GM18508 (cell line): ENCODE measurements at regions not wholly inside any gene's neighbourhood (a gene's known extent, or its start where the extent isn't known, plus 50 kb on each side); places are given as distances from the start of the nearest gene placed in this dataset.

Experiments
- ATAC-seq: cut with Tn5 transposase; IDR thresholded peaks from one replicate; pipeline ENCODE4 v1.9.1; 2021; ENCODE audit warnings: moderate number of reproducible peaks; ENCODE audit not compliant: insufficient read depth, unreplicated experiment

GRCh38 chr9:107064378-107064777, 201.4 kb downstream of the ZNF462 start:
- no peak for ATAC-seq

DNA sequence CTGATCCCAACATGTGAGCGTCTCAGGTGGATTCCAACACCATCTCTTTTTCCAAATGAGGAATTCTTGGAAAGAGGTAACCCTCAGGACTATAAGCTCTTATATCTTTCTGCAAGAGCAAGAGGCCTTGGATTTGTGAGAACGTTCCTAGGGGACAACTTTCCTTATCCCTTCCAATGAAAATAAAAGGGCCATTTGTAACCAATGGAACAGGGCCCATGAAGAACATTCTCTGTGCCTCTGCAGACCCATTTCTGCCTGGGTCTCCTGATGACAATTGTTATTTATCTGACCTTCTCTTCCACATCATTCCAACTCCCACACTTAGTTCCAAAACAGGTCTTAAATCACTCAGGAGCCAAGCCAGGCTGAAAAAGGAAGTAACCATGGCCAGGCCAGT, 202.6 kb downstream of the ZNF462 start:
- no peak for ATAC-seq

DNA sequence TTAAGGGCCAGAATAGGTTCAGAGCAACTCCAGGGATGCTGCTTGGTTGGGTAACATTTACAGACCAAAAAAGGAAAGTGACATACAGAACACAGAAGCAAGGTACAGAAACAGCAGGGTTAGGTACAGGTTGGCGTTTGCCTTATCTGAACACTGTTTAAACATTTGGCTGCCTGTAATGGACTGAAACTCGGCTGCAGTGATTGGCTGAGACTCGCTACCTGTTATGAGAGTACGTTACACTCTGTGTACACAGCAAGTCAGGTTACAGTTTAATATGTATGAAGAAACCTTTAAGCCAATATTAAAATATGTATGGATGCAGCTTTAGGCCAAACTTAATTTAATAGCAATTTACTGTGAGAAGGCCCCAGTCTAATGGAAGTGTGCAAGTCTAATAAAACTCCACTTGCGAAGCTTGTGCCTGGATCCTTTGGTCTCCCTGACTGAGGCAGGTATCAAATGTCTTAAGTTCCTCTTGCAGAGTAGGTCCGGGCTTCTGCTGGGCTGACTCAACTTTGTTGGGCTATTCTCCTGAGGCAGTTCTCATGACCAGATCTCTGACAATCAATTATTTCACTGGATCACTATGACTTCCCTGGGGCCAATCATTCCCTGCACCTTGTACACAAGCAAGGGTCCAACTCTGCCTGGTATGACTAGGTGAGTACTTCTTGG, 204.9 kb downstream of the ZNF462 start:
- ATAC-seq = no peak

DNA sequence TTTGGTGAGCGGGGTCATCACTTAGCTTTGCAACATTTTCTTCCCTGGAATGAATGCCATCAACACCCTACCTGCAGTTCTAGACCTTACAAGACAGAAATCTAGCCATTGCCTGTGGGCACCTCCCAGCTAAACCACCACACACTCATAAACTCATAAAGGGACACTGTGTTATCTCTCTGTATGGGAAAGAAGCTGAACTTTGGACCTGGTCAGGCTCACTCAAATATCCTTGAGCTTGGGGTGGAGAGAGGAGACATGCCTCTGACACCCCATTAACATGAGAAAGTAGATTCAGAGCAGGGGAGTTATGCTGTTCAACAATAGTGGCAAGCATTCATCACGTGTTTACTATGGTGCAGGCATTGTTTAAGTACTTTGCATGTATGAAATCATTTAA, 205.6 kb downstream of the ZNF462 start:
- ATAC-seq = no peak

GRCh38 chr9:107070586-107070985, 207.6 kb downstream of the ZNF462 start:
- no peak for ATAC-seq

GRCh38 chr9:107078061-107078460, 205.0 kb upstream of the RAD23B start:
- no peak for ATAC-seq

DNA sequence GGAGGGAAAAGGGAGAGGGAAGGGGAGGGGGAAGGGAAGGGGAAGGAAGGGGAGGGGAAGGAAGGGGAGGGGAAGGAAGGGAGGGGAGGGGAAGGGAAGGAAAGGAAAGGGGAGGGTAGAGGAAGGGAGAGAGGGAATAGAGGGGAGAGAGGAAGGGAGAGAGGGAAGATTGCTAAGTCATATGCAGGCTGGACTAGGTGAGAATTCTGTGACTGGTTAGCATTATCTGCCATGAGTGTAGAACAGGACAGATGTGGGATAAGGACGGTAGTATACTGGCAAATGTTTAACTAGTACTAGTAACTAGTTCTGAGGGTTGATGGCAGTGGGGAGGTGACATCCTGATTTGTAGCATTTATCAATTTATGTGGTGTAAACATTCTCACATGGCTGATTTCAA, 203.5 kb upstream of the RAD23B start:
- ATAC-seq = no peak

- ATAC-seq = no peak
Observed at GRCh38 chr9:107080130-107080529, 202.9 kb upstream of the RAD23B start.

DNA sequence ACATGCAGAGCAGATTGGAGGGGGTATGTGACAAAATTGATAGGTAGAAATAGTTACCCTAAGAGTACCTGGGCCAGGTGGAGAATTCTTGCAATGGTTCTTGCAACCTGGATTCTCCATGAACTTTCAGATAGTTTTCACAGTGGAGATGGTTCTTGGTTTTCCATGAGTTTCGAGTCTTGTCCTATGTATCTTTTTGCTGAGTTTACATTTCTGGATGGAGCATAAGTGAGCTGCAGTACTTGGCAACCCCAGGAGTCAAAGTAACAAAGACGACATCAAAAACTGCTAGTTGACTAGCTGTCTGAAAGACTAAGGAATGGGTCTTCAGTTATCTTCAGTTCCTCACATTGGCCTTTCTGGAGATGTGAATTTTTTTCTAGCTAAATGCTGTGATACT, 196.6 kb upstream of the RAD23B start:
- no peak for ATAC-seq

DNA sequence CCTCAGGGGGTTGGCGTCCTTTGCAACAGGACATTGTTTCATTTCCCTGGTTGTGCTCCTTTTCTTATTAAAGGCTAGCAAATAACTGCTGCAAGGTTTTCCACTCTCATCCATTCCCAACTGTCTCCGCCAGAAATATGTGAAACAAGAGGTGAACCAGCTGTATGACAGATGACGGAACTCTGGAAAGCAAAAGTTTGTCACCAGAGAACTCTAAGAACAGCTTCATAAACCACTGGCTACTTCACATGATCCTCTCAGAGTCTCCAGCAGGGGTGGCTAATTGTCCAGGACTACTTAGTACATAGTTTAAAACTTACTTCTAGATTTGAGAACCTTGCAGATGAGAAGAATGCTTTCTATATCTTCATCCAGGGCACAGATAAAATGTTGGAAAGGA, 195.9 kb upstream of the RAD23B start:
- ATAC-seq = no peak

GRCh38 chr9:107090218-107090617, 192.9 kb upstream of the RAD23B start:
- ATAC-seq = no peak

GRCh38 chr9:107093365-107094060, 189.6 kb upstream of the RAD23B start:
- ATAC-seq = no peak

DNA sequence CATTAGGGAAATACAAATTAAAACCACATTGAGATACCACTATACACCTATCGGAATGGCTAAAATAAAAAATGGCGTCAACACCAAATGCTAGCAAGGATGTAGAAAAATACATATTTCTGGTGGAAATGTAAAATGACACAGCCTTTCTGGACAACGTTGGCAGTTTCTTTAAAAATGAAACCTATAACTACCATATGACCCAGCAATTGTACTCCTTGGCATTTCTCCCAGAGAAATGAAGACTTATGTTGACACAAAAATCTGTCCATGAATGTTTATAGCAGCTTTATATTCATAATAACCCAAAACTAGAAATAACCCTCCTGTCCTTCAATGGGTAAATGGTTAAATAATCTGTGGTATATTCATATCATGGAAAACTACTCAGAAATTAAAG, 188.7 kb upstream of the RAD23B start:
- ATAC-seq = no peak

DNA sequence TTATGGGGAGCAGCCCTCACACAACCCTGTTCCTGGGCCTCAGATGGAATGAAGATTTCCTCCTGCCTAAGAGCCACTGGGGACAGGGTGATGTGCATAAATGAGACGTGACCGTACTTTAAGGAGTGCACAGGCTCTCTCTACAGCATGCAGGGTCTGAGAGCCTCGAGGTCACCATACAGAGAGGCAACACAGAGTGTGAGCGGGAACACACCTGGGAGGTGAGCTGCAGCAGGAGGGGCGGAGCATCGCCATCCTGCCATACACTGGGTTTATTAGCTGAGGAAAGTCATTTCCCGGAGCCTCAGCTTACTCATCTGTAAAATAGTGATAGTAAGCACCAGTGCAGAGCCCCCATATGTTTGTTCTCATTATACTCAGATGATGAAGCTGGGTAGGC, 182.5 kb upstream of the RAD23B start:
- ATAC-seq = no peak

DNA sequence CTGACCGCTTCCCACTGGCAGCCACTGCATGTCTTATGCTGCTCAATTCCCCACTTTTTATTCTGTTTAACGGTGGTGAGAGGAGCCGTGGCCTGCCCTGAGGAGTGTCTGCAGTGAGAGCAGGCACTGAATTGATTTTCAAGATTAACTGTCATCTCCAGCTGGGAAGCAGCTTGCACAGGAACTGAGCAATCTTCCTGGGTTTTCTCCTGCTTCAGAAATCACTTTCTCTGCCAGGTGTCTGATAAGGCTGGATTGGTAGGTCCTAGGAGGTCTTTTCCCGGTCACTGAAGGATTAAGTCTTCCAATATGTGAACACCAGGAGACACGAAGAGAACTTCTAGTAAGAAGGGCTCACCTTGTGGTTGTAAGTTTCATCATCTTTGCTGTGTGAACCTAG, 181.1 kb upstream of the RAD23B start:
- ATAC-seq = no peak

- ATAC-seq = no peak
Observed at GRCh38 chr9:107103621-107104020, 179.5 kb upstream of the RAD23B start.

GRCh38 chr9:107105784-107106183, 177.3 kb upstream of the RAD23B start:
- no peak for ATAC-seq

- no peak for ATAC-seq
Observed at GRCh38 chr9:107106416-107106815, 176.7 kb upstream of the RAD23B start.

DNA sequence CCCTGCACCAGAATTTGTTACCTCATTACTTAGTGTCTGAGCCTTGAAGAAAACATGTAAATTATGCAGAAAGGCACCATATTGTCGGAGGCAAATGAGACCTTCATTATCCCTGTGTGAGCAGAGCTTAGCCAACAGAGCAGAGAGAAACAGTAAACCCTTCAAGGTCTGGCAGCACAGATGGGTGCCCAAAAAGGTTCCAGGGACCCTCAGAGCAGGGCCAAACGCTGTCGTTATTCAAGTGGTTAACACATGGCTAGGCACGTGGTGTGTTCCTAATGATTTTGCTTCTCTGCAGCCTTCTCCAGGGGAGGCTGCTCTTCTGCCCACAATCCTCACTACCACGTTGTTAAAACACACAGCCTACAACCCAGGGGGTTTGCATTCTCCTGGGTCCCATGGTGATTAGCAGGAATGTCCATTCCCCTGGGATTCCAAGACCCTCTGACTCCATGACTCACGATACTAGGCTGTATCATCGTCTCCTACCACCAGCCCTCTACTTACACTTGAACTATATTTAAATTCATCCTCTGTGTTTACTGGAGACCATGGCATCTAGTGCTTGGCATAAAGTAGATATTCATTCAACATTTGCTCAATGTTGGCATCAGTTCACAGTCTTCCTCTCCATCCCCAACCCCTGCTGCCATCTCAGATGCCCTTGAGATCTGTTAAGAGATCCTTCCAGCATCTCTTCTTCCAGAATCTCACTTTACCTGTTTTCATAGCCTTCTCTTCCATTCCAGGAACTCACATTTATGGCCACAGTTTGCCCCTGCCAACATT, 174.5 kb upstream of the RAD23B start:
- ATAC-seq = no peak

DNA sequence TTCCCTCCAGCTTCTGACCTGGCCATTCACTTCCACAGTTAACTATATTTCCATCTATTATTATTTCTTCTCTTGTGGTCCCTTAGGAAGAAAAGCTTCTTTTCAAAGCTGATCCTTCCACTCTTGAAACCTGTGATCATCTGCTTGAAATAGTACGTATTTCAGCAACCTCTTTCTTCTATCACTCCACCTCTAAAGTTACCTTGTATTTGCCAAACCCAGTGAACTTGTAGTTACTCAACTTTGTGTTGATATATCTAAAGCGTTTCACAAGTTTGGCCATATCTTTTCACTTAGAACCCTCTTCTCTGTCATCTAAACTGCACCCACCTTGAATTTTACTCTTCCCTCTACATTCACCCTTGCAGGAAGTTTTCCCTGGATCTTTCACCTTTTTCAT, 173.8 kb upstream of the RAD23B start:
- ATAC-seq = no peak

DNA sequence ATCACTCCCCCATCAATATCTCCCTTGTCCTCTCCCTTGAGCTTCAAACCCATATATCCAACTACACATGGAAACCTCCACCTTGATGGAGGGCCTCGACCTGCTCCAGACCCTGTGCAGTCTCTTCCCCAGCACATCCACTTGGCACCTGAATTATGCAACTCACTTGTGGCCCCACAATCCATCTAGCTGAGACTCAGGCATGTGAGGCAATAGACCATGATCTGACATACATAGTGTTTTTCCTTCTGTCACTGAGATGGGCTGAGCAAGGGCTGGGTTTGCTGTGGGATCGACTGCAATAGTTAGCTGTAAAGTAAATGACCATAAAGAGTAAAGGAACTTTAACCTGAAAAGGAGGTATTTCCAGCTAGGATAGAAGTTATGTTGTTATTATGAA, 172.9 kb upstream of the RAD23B start:
- ATAC-seq = no peak
